ENCODE measurements at regions not wholly inside any gene's neighbourhood (a gene's known extent, or its start where the extent isn't known, plus 50 kb on each side); places are given as distances from the start of the nearest gene placed in this dataset.

- Histone ChIP-seq H3K36me3 (ENCODE audit: insufficient read depth, low read length) (no peaks in the 10 kb centered on the region), H3K27ac (ENCODE audit: low read depth, low read length, poor library complexity, severe bottlenecking) (no peak overlapping the region), H3K79me2 (ENCODE audit: insufficient read depth, low read depth, low read length) (no peaks in the 10 kb centered on the region), H3K4me1 (ENCODE audit: insufficient read depth, low read length, poor library complexity, severe bottlenecking) (no peaks in the 10 kb centered on the region), H3K4me3 (ENCODE audit: low read depth, low read length, poor library complexity, severe bottlenecking) (no peak overlapping the region), H3K9me2 (ENCODE audit: insufficient read depth, low read length) (no peaks in the 10 kb centered on the region), H2AFZ (ENCODE audit: low read length) (no peak overlapping the region), H3K9me3 (ENCODE audit: low read length) (no peaks in the 10 kb centered on the region), H4K20me1 (ENCODE audit: insufficient read depth, low read length) (no peaks in the 10 kb centered on the region), H3K4me2 (ENCODE audit: low read length) (no peak overlapping the region)
- POLR2A ChIA-PET = no interaction called here
- BruUV-seq (replicated peaks) = no TSS peak
- CTCF ChIA-PET (ENCODE audit: unreplicated experiment) = interaction anchor here (0.5 kb wide), 1 partner anchor 47 kb away, joined by 3 read pairs; no protein-coding TSS in a partner anchor
- intact Hi-C loops (cut with micrococcal nuclease; ENCODE audit: unreplicated experiment) = no loop called here
- TF ChIP-seq CTCF (conservative IDR thresholded peaks at IDR 0.05; ENCODE audit: low read length) = no peak
- no peak for TF ChIP-seq EZH2phosphoT487 (IDR thresholded peaks at IDR 0.05; ENCODE audit: borderline replicate concordance, low read depth, low read length)
- no peak for DNase-seq (ENCODE audit: low spot score)
Observed at GRCh38 chr1:96565546-96565945, 156.0 kb upstream of the PTBP2 start.

- H3K9me3 ChIP-seq (ENCODE audit: low read length) = no peaks in the 10 kb centered on the region
- H3K27ac ChIP-seq (ENCODE audit: low read depth, low read length, poor library complexity, severe bottlenecking) = no peak overlapping the region
- H3K4me2 ChIP-seq (ENCODE audit: low read length) = no peak overlapping the region
- CTCF ChIA-PET (ENCODE audit: unreplicated experiment) = no interaction called here
- intact Hi-C loops (cut with micrococcal nuclease; ENCODE audit: unreplicated experiment) = no loop called here
- no peaks in the 10 kb centered on the region for H3K4me1 ChIP-seq (ENCODE audit: insufficient read depth, low read length, poor library complexity, severe bottlenecking)
- POLR2A ChIA-PET = no interaction called here
- no peaks in the 10 kb centered on the region for H4K20me1 ChIP-seq (ENCODE audit: insufficient read depth, low read length)
- no TSS peak for BruUV-seq (replicated peaks)
- TF ChIP-seq EZH2phosphoT487 (IDR thresholded peaks at IDR 0.05; ENCODE audit: borderline replicate concordance, low read depth, low read length) (no peak), CTCF (conservative IDR thresholded peaks at IDR 0.05; ENCODE audit: low read length) (no peak)
- no peaks in the 10 kb centered on the region for H3K36me3 ChIP-seq (ENCODE audit: insufficient read depth, low read length)
- H3K4me3 ChIP-seq (ENCODE audit: low read depth, low read length, poor library complexity, severe bottlenecking) = no peak overlapping the region
- no peak overlapping the region for H2AFZ ChIP-seq (ENCODE audit: low read length)
- H3K9me2 ChIP-seq (ENCODE audit: insufficient read depth, low read length) = no peaks in the 10 kb centered on the region
- no peak for DNase-seq (ENCODE audit: low spot score)
- no peaks in the 10 kb centered on the region for H3K79me2 ChIP-seq (ENCODE audit: insufficient read depth, low read depth, low read length)
Observed at GRCh38 chr1:96568639-96569038, 152.9 kb upstream of the PTBP2 start.

- BruUV-seq (replicated peaks) = no TSS peak
- H3K9me3 ChIP-seq (ENCODE audit: low read length) = no peaks in the 10 kb centered on the region
- H3K9me2 ChIP-seq (ENCODE audit: insufficient read depth, low read length) = no peaks in the 10 kb centered on the region
- H3K4me1 ChIP-seq (ENCODE audit: insufficient read depth, low read length, poor library complexity, severe bottlenecking) = no peaks in the 10 kb centered on the region
- H3K4me2 ChIP-seq (ENCODE audit: low read length) = no peak overlapping the region
- H3K27ac ChIP-seq (ENCODE audit: low read depth, low read length, poor library complexity, severe bottlenecking) = no peak overlapping the region
- H3K79me2 ChIP-seq (ENCODE audit: insufficient read depth, low read depth, low read length) = no peaks in the 10 kb centered on the region
- intact Hi-C loops (cut with micrococcal nuclease; ENCODE audit: unreplicated experiment) = no loop called here
- H3K36me3 ChIP-seq (ENCODE audit: insufficient read depth, low read length) = no peaks in the 10 kb centered on the region
- H4K20me1 ChIP-seq (ENCODE audit: insufficient read depth, low read length) = no peaks in the 10 kb centered on the region
- H3K4me3 ChIP-seq (ENCODE audit: low read depth, low read length, poor library complexity, severe bottlenecking) = no peak overlapping the region
- H2AFZ ChIP-seq (ENCODE audit: low read length) = no peak overlapping the region
- TF ChIP-seq CTCF (conservative IDR thresholded peaks at IDR 0.05; ENCODE audit: low read length) = no peak
- no peak for TF ChIP-seq EZH2phosphoT487 (IDR thresholded peaks at IDR 0.05; ENCODE audit: borderline replicate concordance, low read depth, low read length)
- ChIA-PET CTCF (ENCODE audit: unreplicated experiment) (no interaction called here), POLR2A (no interaction called here)
- DNase-seq (ENCODE audit: low spot score) = no peak
Observed at GRCh38 chr1:96569288-96569687, 152.3 kb upstream of the PTBP2 start.

All from OCI-LY7 (cell line).